ENCODE measurements at regions not wholly inside any gene's neighbourhood (a gene's known extent, or its start where the extent isn't known, plus 50 kb on each side); places are given as distances from the start of the nearest gene placed in this dataset.

DNA sequence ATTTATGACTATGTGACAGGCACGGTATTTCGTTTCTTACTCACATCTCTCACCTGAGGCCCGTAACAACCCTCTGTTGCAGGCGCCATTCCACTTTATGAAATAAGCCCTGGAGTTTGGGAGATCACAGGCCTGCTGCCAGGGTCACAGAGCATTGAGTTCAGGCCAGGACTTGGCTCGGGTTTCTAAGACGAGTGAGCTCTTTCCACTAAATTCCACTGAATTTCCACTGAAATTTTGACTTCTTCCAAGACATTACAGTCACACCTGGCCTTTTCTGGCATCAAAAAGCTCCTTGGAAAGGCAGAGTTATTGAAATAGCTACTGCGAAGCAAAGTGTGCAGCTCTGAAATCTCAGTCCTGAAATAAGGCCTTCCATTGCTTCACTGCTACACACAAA is 282.8 kb upstream of the MGMT start:
- no peaks in the 10 kb centered on the region for H3K4me1 Mint-ChIP-seq
- Histone ChIP-seq H3K4me2 (no peak overlapping the region), H3K9ac (no peak overlapping the region), H3K4me3 (no peak overlapping the region), H3K79me2 (ENCODE audit: low read depth) (no peaks in the 10 kb centered on the region), H3K4me1 (no peaks in the 10 kb centered on the region), H3K36me3 (no peaks in the 10 kb centered on the region), H2AFZ (replicated peaks) (no peak overlapping the region), H3K27ac (no peak overlapping the region), H4K20me1 (ENCODE audit: low read depth) (no peaks in the 10 kb centered on the region), H3K9me3 (ENCODE audit: low read depth) (no peaks in the 10 kb centered on the region), H3K27me3 (no peaks in the 10 kb centered on the region), H3F3A (ENCODE audit: low read depth) (no peaks in the 10 kb centered on the region)
- peaks cover 7% of the 10 kb centered on the region for H3K27me3 Mint-ChIP-seq (ENCODE audit: insufficient read depth, low read depth)
- no peaks in the 10 kb centered on the region for H3K36me3 Mint-ChIP-seq
- DNase-seq (ENCODE audit: low spot score) = no peak
- no peak overlapping the region for H3K4me3 Mint-ChIP-seq
- peaks cover 6% of the 10 kb centered on the region for H3K9me3 Mint-ChIP-seq
- no peak overlapping the region for H3K27ac Mint-ChIP-seq
- TF ChIP-seq EZH2phosphoT487 (IDR thresholded peaks at IDR 0.05) (no peak), EZH2 (IDR thresholded peaks at IDR 0.05) (no peak)
- TF ChIP-seq, protein P1, sequence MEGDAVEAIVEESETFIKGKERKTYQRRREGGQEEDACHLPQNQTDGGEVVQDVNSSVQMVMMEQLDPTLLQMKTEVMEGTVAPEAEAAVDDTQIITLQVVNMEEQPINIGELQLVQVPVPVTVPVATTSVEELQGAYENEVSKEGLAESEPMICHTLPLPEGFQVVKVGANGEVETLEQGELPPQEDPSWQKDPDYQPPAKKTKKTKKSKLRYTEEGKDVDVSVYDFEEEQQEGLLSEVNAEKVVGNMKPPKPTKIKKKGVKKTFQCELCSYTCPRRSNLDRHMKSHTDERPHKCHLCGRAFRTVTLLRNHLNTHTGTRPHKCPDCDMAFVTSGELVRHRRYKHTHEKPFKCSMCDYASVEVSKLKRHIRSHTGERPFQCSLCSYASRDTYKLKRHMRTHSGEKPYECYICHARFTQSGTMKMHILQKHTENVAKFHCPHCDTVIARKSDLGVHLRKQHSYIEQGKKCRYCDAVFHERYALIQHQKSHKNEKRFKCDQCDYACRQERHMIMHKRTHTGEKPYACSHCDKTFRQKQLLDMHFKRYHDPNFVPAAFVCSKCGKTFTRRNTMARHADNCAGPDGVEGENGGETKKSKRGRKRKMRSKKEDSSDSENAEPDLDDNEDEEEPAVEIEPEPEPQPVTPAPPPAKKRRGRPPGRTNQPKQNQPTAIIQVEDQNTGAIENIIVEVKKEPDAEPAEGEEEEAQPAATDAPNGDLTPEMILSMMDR (IDR thresholded peaks at IDR 0.05) = no peak

DNA sequence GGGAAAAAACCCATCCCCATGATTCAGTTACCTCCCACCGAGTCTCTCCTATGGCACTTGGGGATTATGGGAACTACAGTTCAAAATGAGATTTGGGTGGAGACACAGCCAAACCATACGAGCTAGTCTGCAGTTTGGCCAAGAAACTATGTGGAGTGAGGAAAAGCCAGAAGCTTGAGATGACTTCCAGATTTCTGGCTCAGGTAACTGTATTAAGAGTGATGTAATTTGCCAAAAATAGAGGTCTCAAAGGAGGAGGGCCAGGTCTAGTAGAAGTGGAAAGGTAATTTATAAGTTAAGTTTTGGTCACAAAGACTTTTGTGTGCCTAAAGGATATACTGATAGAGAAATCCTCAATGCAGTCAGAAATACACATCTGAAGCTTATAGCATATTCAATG is 279.7 kb upstream of the MGMT start:
- H3K36me3 ChIP-seq = no peaks in the 10 kb centered on the region
- no peak overlapping the region for H3K4me3 ChIP-seq
- Mint-ChIP-seq H3K4me1 (no peaks in the 10 kb centered on the region), H3K9me3 (peaks cover 6% of the 10 kb centered on the region), H3K27me3 (ENCODE audit: insufficient read depth, low read depth) (peaks cover 3% of the 10 kb centered on the region), H3K36me3 (no peaks in the 10 kb centered on the region), H3K4me3 (no peak overlapping the region), H3K27ac (no peak overlapping the region)
- H3K9ac ChIP-seq = no peak overlapping the region
- H4K20me1 ChIP-seq (ENCODE audit: low read depth) = no peaks in the 10 kb centered on the region
- no peaks in the 10 kb centered on the region for H3F3A ChIP-seq (ENCODE audit: low read depth)
- no peaks in the 10 kb centered on the region for H3K27me3 ChIP-seq
- H3K27ac ChIP-seq = no peak overlapping the region
- H3K79me2 ChIP-seq (ENCODE audit: low read depth) = no peaks in the 10 kb centered on the region
- H3K4me1 ChIP-seq = no peaks in the 10 kb centered on the region
- DNase-seq (ENCODE audit: low spot score) = no peak
- H3K9me3 ChIP-seq (ENCODE audit: low read depth) = no peaks in the 10 kb centered on the region
- no peak overlapping the region for H3K4me2 ChIP-seq
- H2AFZ ChIP-seq (replicated peaks) = no peak overlapping the region
- TF ChIP-seq EZH2 (IDR thresholded peaks at IDR 0.05) (no peak), EZH2phosphoT487 (IDR thresholded peaks at IDR 0.05) (no peak)
- TF ChIP-seq, protein P1 (IDR thresholded peaks at IDR 0.05) = no peak

DNA sequence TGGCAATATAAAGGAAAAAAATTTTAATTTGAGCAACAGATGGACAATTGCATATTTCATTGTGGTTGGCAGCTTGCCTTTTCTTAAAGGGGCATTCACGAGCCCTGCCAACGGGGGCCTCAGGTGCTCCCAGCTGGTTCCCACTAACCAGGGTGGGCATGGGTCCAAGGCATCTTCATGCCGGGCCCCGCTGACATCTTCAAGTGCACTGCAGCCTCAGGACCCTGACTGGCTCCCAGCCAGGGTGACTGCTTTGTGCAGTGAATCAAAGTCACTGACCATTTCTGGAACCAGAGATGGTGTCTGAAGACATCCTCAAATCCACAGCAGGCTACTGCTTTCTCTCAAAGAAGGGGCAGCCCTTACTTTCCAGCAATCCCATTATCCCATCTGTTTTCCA is 275.2 kb upstream of the MGMT start:
- H3K27me3 Mint-ChIP-seq (ENCODE audit: insufficient read depth, low read depth) = no peaks in the 10 kb centered on the region
- Histone ChIP-seq H3K36me3 (no peaks in the 10 kb centered on the region), H3K27ac (no peak overlapping the region), H3K9me3 (ENCODE audit: low read depth) (no peaks in the 10 kb centered on the region), H3K4me2 (no peak overlapping the region), H3K9ac (no peak overlapping the region), H3K4me1 (no peaks in the 10 kb centered on the region), H3F3A (ENCODE audit: low read depth) (no peaks in the 10 kb centered on the region), H2AFZ (replicated peaks) (no peak overlapping the region), H4K20me1 (ENCODE audit: low read depth) (no peaks in the 10 kb centered on the region), H3K4me3 (no peak overlapping the region), H3K79me2 (ENCODE audit: low read depth) (no peaks in the 10 kb centered on the region), H3K27me3 (no peaks in the 10 kb centered on the region)
- TF ChIP-seq, protein P1 (IDR thresholded peaks at IDR 0.05) = no peak
- no peak for TF ChIP-seq EZH2phosphoT487 (IDR thresholded peaks at IDR 0.05)
- no peak for TF ChIP-seq EZH2 (IDR thresholded peaks at IDR 0.05)
- no peaks in the 10 kb centered on the region for H3K4me1 Mint-ChIP-seq
- no peak for DNase-seq (ENCODE audit: low spot score)
- no peaks in the 10 kb centered on the region for H3K36me3 Mint-ChIP-seq
- no peak overlapping the region for H3K27ac Mint-ChIP-seq
- H3K4me3 Mint-ChIP-seq = no peak overlapping the region
- H3K9me3 Mint-ChIP-seq = peaks cover 4% of the 10 kb centered on the region
